Keratinocyte (primary cell): ENCODE measurements at regions not wholly inside any gene's neighbourhood (a gene's known extent, or its start where the extent isn't known, plus 50 kb on each side); places are given as distances from the start of the nearest gene placed in this dataset.

Experiments
- CTCF ChIP-seq, 3 experiments: IDR thresholded peaks in 1 of 3; conservative IDR thresholded peaks in 1 of 3; optimal IDR thresholded peaks in 1 of 3; 2 replicates in 2 of 3; 3 replicates in 1 of 3; pipeline versions ENCODE3 to v1.5.1; 2011; ENCODE audit warnings: low read length in 3 of 3, mild to moderate bottlenecking in 3 of 3, moderate library complexity in 2 of 3, control low read depth in 1 of 3, inconsistent platforms in 1 of 3; ENCODE audit not compliant: insufficient read depth in 2 of 3; ENCODE audit errors: extremely low read depth in 1 of 3
- EZH2 ChIP-seq: IDR thresholded peaks from one replicate; pipeline ENCODE4 v1.6.1; 2012; ENCODE audit warnings: inconsistent platforms, mild to moderate bottlenecking, low read length, moderate library complexity

GRCh38 chr13:57813651-57814050 lies 182.1 kb downstream of the PCDH17 start:
- no peak for TF ChIP-seq CTCF (optimal IDR thresholded peaks at IDR 0.05 in 1 of 3, IDR thresholded peaks at IDR 0.05 in 1 of 3, conservative IDR thresholded peaks at IDR 0.05 in 1 of 3; ENCODE audit: extremely low read depth in 1 of 3, insufficient read depth in 2 of 3, low read length in 3 of 3)
- no peak for TF ChIP-seq EZH2
